A673 (cell line): ENCODE measurements at regions not wholly inside any gene's neighbourhood (a gene's known extent, or its start where the extent isn't known, plus 50 kb on each side); places are given as distances from the start of the nearest gene placed in this dataset.

Experiments
- CTCF ChIP-seq: fragments of 300-800, 200-600 bp; sonication (generic); conservative IDR thresholded peaks from 2 replicates; pipeline ENCODE4 v1.5.1; 2017; ENCODE audit warnings: low read depth, mild to moderate bottlenecking, antibody characterized with exemption, low read length, moderate library complexity, mixed read lengths
- EZH2 ChIP-seq: fragments of 200-600 bp; sonication (generic); IDR thresholded peaks from 2 replicates; pipeline ENCODE4 v1.6.1; 2017; ENCODE audit warnings: borderline replicate concordance, low read depth, mild to moderate bottlenecking, mixed read lengths, antibody characterized with exemption, low read length; ENCODE audit not compliant: poor library complexity, severe bottlenecking

GRCh38 chr5:124901081-124901480 lies 154.6 kb upstream of the ZNF608 start:
- no peak for TF ChIP-seq CTCF
- no peak for TF ChIP-seq EZH2
